ENCODE measurements at regions not wholly inside any gene's neighbourhood (a gene's known extent, or its start where the extent isn't known, plus 50 kb on each side); places are given as distances from the start of the nearest gene placed in this dataset.

GRCh38 chr2:59068255-59068654 lies 827.1 kb upstream of the FANCL start:
- no peak for DNase-seq (ENCODE audit: low read depth)
- TF ChIP-seq CTCF (IDR thresholded peaks at IDR 0.05; ENCODE audit: control insufficient read depth, extremely low read depth, insufficient read depth) = no peak

GRCh38 chr2:59066787-59067399 lies 825.8 kb upstream of the FANCL start:
- DNase-seq (ENCODE audit: low read depth) = no peak
- no peak overlapping the region for H3K4me3 ChIP-seq (ENCODE audit: low read depth, low read length)
- TF ChIP-seq CTCF (IDR thresholded peaks at IDR 0.05; ENCODE audit: control insufficient read depth, extremely low read depth, insufficient read depth) = no peak

More at GRCh38 chr2:59068255-59068654, 827.1 kb upstream of the FANCL start:
- H3K4me3 ChIP-seq (ENCODE audit: low read depth, low read length) = no peak overlapping the region

GRCh38 chr2:59047373-59047995 lies 806.4 kb upstream of the FANCL start:
- DNase-seq (ENCODE audit: low read depth) = no peak
- TF ChIP-seq CTCF (IDR thresholded peaks at IDR 0.05; ENCODE audit: control insufficient read depth, extremely low read depth, insufficient read depth) = no peak
- no peak overlapping the region for H3K4me3 ChIP-seq (ENCODE audit: low read depth, low read length)

GRCh38 chr2:59046401-59047372 lies 805.6 kb upstream of the FANCL start:
- H3K4me3 ChIP-seq (ENCODE audit: low read depth, low read length) = no peak overlapping the region
- TF ChIP-seq CTCF (IDR thresholded peaks at IDR 0.05; ENCODE audit: control insufficient read depth, extremely low read depth, insufficient read depth) = no peak

GRCh38 chr2:59044736-59045135 lies 803.6 kb upstream of the FANCL start:
- no peak overlapping the region for H3K4me3 ChIP-seq (ENCODE audit: low read depth, low read length)
- DNase-seq (ENCODE audit: low read depth) = no peak
- TF ChIP-seq CTCF (IDR thresholded peaks at IDR 0.05; ENCODE audit: control insufficient read depth, extremely low read depth, insufficient read depth) = no peak

More at GRCh38 chr2:59046401-59047372, 805.6 kb upstream of the FANCL start:
- DNase-seq (ENCODE audit: low read depth) = no peak

- DNase-seq (ENCODE audit: low read depth) = no peak
- TF ChIP-seq CTCF (IDR thresholded peaks at IDR 0.05; ENCODE audit: control insufficient read depth, extremely low read depth, insufficient read depth) = no peak
- no peak overlapping the region for H3K4me3 ChIP-seq (ENCODE audit: low read depth, low read length)
These were observed 800.0 kb upstream of the FANCL start for GRCh38 chr2:59041139-59041538.
